Femur (tissue), 1 donor: ENCODE measurements at regions not wholly inside any gene's neighbourhood (a gene's known extent, or its start where the extent isn't known, plus 50 kb on each side); places are given as distances from the start of the nearest gene placed in this dataset.

Experiments used
- DNase-seq: peaks from one replicate; pipeline ENCODE4 v3.0.0-alpha.2; 2017

GRCh38 chr5:123671711-123672456 lies 159.9 kb downstream of the CSNK1G3 start:
- peak; percentile 29 for DNase-seq

- DNase-seq = peak; percentile 63
Observed at GRCh38 chr5:123671042-123671441, 159.1 kb downstream of the CSNK1G3 start.
